GM18907 (cell line): ENCODE measurements at regions not wholly inside any gene's neighbourhood (a gene's known extent, or its start where the extent isn't known, plus 50 kb on each side); places are given as distances from the start of the nearest gene placed in this dataset.
A peak's percentile ranks its signal among the peaks of the same experiment; 100 is the strongest.

ENCODE experiments used
- ATAC-seq: cut with Tn5 transposase; IDR thresholded peaks from one replicate; pipeline ENCODE4 v1.9.1; 2021; ENCODE audit warnings: mild to moderate bottlenecking, moderate library complexity; ENCODE audit not compliant: unreplicated experiment

DNA sequence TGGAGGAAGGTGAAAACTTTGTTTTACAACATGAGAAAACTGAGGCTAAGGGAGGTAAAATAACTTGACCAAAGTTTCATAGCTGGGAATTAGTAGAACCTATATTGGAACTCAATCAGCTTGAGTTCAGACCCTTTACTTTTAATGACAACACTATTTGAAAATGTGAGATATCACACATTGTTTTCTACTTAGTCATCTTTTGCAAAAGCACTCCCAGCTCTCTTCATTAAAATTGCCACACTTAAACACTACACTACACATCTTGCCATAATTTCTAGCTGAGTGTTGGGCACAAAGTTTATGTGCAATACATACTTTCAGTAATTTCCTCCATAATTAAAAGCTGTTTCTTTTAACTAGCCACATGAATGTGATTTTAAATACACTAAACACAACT, 230.4 kb upstream of the DCBLD2 start:
- ATAC-seq = no peak

DNA sequence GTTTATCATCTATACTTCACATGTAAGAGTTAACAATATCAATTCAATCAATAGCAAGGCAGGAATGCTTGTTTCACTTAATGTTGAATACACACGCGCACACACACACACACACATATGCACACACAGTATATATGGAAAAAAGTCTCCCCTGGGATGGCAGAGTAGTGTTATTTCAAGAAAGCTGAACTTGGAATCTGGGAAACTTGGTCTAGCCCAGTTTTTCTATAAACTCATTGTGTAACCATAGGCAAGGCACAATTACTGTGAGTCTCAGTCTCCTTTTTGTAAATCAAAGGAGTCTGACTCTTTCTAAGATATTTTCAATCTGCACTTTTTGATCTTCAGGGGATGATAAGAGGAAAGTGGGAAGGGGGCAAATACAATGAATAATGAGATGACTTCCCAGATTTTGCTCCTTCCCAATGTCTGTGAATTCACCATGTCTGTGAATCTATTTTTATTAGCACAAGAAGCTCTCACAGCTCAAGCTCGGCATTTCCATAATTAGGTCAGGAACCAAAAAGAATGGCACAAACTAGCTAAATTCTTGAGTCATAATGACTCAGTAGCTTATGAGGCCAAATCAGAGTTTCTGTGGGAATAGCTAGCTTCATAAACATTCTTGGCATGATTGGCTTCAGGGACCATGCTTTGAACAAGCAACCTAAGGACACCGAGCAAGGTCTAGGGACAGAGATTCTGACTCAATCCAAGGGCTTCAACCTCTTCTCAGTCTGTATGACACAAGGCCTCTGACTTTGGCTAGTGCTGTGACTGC, 227.4 kb upstream of the DCBLD2 start:
- no peak for ATAC-seq

DNA sequence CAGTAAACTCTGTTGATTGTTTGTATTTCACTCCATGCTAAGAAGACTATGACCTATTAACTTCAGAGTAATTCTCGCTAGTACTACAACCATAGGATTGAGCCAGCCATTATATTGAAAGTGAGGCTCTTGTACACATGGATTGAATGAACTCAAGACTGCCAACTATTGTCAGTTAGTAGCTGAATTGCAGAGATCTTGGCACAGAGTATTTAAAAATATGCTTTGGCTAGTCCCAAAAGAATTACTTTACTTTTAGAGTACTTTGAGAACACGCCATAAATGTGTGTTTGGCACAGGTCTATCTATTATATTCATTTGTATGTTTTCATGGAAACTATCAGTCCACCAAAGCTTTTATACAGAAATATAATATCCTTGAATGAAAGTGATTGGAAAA, 226.7 kb upstream of the DCBLD2 start:
- no peak for ATAC-seq

DNA sequence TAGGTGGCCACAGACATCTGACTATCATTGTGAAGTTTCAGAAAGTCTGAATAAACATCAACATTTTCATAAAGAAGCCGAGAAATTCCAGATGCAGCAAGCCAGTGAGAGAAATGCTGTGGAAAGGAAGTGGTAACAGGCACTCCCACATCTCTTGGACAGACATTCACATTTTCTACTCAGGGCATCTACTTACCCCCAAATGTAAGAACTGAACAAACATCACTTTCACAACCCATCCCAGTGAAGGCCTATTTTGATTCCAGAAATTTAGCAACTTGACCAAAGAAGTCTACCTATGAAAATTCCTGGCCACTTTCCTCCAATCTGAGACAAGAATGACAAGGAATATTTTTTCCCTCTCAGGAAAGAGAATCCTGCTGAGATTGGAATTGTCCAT, 224.8 kb upstream of the DCBLD2 start:
- no peak for ATAC-seq

DNA sequence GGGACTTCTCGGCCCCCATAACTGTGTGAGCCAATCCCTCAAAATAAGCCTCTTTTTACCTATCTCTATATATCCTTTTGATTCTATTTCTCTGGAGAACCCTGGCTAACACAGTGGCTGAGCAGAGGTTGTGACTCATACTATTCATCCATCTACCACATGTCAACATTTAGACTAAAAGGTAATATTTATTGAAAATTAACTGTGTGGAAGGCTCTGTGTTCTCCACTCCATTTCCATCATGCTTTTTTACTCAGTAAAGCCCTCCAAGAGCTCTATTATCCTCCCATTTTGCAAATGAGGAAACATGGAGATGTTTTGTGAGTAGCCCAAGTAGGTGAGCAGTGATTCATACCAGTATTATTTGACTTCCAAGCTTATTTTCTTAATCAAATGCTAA, 217.9 kb upstream of the DCBLD2 start:
- no peak for ATAC-seq

DNA sequence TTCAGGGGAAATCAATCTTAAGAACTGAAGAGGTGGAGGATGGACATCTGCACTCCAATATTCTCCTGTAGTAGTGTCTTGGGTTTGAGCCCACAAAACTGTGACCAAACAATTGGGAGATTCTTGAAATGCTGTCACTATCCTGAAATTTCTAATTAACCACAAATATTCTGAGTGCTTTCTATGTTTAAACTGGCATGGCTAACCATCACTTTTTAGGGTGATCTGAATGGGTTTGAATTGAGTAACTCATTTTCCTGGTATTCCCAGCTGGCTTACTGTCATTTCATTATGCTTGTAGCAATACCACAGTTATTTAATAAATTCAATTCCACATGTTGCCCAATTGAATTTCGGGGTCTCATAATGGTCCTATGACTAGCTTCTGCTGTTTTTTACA, 216.9 kb upstream of the DCBLD2 start:
- no peak for ATAC-seq

DNA sequence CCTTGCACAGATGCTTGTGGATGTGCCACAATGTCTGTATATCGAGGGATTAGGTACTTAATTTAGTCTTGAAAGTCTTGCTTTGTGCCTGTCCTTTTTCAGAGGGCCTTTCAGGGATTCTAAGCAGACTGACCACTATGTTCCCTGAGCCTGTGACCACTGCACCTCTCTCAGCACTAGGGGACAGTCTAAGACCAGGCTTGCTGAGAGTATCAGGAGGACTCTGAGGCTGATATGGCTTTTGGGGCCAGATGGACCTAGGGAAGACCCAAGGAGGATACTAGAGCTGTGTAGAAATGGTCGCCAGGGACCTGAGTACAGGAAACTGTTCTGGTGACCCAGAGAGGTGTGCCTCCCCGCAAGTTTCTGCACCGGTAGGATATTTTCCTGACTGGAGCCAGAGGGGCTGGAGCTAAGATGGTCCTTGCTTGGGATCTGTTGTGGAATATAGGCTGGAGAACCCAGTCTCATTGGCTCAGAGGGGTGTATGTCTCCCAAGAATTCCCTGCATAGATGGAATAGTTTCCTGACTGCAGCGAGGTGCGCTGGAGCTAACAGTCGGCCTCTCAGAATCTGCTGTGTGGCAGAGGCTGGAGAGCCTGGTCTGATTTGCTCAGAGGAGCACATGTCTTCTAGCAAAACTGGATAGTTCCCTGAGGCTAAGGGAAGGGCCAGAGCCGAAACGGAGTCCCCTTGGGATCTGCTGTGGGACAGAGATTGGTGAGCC, 213.2 kb upstream of the DCBLD2 start:
- ATAC-seq = no peak

DNA sequence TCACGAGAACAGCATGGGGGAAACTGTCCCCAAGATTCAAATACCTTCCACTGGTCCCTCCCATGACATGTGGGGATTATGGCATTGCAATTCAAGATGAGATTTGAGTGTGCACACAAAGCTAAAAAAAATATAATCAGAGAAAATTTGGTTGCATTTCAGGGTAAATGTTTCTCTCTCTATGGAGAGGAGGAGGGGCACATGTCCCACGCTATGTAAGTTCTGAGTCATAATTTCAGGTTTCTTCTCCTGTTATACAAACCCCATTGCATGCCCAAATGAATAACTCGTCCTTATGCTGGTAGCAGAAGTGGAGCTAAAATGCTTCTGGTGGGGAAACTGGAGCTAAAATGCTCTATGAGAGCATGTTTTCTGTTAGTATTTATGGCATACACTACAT, 209.7 kb upstream of the DCBLD2 start:
- ATAC-seq = no peak

DNA sequence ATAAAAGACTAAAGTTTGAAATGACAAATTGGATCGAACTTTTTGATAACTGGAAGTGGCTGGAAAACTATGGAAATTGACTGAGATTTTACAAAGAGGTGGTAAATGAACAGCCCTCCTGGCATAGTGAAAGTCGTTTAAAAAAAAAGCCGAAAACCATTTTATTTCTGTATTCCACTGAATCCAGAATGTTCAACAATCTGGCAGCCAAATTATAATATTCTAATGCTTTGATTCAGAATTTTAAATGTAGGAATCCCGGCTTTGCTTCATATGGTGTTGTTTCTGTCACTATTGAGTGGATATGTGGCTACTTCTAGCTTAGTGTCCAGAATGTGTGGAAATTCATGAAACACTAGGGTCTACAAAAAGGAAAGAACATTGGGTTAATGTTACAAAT, 208.9 kb upstream of the DCBLD2 start:
- no peak for ATAC-seq

DNA sequence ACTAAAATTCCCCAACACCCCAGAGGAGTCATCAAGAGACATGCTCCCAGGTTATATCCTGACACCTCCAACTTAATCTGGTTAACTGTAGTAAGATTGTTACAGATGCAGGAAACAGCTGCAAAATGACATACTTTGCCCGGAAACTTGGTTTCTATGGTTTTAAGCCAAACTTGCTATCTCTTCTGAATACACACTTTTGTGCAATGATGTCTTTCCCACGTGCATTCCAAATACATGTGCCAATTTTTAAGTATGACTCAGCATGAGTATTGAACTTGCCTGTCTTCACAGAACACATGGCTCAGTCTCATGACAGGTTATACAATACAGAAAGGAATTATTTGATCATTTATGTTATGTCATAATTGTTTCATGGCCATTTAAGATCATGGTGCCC, 207.0 kb upstream of the DCBLD2 start:
- ATAC-seq = no peak

DNA sequence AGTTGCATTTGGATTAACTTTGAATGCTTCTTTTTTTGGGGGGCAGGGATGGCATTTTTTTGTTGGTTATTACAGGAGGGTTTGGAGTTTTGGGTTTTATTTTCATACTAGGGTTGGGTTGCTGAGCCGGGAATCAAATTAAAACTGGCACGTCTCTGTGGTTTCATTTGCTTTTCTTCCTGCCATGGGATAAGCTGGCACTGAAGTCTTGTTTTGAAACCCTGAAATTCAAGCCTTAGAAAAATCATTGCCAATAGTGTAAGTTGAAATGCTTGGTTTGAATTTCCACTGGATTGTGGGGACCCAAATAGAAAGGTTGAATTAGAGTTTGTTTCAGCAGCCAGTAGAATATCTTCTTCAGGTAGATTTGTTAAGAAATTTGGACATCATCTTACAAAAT, 193.1 kb upstream of the DCBLD2 start:
- no peak for ATAC-seq

DNA sequence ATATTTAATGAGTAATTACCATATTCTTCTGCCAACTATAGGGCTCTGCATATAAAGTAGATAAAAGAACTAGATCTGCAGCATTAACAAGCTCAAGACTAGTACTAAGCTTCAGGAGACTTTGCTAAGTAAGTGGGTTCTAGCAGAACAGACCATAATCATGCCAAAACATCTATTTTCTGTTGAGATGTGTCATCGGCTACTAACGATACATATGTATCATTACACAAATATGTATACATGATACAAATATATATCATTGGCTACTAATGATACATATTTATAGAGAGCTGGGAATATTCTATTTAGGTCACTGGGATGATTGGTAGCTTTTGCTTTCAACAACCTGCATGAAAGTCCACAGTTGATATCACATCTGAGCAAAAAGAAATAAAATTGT, 185.8 kb upstream of the DCBLD2 start:
- no peak for ATAC-seq

DNA sequence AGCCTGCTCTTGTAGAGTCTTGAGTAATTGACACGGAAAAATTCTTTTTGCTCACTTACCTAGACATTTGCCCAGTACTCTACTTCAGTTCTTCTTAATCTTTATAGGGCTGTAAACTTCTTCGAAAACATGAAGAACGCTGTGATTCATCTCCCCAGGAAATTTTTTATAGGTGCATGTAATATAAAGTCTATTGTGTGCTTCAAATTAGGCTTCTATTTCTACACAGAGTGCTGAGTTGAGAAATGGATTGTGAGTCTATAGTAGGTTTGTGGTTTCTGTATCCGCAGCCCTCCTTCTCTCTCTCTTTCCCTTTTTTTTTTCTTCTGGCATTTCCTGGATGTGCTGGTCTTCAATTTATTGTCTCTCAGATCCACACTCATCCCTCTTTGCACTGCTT, 183.3 kb upstream of the DCBLD2 start:
- ATAC-seq = no peak

DNA sequence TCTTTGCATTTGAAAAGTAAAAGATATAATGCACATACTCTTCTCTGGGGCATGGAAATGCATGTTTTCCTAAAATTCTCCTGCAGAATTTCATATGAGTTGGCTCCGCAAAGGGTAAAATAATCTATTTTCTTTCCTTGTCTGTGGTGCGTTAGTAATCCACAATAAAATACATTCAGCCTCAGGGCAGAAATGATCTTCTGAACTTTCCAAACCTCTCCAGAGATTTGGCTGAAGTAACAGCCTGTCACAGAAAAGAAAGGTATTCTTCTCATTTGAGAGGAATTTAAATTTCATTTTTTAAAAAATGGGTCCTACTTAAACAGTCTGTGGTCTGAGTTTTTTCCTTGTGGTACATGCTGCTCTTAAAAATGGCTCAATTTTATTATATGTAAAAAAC, 182.7 kb upstream of the DCBLD2 start:
- no peak for ATAC-seq

DNA sequence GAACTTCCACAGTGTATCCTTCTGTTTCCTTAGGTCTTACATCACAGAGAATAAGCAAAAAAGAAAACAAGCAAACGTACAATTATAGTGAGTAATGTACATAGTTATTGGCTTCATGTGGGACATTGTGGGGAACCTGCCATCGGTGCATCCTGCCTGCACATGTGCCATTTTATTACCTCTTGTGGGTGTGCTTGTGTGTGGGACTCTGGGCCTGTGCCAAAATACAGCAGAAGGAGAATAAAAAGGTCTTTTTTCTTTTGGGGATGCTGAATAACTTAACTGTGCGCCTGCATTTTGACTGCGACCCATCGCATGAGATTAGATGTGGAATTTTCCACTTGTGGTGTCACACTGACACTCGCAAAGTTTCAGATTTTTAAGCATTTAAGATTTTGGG, 169.6 kb upstream of the DCBLD2 start:
- ATAC-seq = no peak

DNA sequence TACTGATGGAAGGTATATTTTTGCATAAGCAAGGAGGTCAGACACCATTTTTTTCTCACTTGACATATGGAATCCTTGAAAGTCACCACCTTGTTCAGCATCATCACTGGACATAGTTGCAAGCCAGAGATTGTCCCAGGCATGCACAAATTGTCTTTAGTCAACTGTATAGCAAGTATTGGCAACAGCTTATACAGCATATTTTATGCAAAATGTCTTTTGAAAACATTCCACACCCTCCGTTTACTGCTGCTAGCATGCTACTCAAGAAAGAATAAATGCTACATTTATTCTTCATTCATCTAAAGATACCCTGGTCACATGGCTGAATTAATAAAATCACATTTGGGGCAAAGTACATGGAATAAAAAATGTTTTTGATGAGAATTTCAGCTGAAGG, 168.5 kb upstream of the DCBLD2 start:
- no peak for ATAC-seq

DNA sequence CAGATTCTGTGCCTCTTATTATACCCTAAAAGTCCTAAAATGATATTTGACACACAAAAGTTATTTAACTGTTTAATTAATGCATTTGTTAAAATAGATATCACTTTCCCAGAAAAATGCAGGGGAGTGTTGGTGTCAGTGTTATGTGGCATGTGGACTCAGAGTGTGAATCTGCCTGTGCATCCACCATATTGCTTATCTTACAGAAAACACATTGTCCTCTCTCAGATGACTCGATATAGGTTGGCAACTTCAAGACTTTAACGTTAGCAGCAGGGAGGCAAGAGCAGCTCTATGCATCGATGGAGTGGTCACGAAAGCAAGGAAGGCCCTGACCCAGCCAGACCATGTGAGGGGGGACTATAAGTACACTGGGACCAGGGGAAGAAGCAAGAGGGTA, 165.4 kb upstream of the DCBLD2 start:
- no peak for ATAC-seq

DNA sequence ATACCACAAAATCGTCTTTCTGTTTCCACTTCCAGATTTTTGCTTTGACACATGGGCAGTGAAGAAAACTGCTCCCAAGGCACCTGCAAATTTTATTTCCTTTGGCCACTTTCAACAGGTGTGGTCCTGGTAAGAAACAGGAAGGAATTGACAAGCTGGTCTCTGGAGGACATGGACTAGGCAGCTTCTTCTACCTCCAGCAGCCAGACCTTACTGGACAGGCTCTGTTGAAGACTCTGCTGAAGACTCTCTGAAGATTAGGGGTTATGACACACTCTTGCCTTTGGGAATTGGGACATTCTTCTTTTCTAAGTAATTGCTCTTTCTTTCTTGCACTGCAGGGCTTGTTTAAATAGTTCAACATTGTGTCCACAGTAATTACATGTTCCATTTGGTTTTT, 147.7 kb upstream of the DCBLD2 start:
- ATAC-seq = no peak

DNA sequence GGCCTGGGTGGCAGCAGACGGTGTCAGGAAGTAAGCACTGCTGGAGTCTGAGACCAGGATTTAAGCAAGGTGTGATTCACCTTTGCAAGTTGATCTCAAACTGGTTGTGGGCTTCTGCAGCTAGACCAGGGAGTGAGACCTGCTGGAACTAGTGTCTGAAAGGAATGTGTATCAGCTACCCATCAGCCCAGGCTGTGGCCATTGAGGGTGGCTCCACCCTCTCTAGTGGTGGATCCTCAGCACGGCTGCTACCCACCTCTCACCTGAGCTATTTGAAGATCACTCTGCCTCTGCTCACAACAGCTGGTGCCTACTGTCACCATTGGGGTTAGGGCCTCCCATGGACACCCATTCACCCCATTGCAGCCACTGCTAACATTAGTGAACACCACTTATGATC, 140.3 kb upstream of the DCBLD2 start:
- no peak for ATAC-seq

DNA sequence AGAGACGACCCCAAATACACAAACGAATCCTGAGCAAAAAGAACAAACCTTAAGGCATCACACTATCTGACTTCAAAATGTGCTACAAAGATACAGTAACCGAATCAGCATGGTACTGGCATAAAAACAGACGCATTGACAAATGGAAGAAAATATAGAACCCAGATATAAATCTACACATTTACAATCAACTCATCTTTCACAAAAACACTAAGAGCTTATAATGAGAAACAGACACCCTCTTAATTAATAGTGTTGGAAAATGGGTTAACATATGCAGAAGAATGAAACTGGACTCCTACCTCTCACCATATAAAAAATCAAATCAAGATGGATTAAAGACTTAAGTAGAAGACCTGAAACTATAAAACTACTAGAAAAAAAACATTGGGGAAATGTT, 130.3 kb upstream of the DCBLD2 start:
- no peak for ATAC-seq

DNA sequence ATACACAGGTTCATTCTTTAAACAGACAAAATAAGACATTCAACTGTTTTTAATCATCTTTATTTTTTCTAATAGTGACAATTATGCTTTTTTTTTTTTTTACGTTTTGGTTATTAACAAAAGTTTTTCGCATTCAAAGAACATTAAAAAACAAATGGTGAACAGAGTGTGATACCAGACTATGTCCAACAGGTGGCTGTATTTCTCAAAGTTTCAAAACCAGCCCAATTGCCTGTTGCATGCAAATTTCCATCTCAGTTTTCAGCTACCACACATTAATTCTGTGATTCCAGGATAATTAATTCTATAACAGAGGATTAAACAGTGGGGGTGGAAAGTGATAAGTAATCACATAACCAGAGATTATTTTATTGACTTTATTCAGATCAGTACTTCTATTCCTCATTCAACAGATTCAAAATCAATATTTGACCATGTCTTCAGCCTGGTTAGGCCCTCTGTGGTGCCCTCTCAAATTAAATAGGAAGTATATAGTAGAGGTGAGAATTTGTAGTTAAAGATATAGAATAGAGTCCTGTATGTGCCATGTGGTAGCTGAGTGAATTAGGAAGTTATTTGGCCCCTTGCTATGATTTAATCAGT, 122.2 kb upstream of the DCBLD2 start:
- ATAC-seq = peak; percentile 76

DNA sequence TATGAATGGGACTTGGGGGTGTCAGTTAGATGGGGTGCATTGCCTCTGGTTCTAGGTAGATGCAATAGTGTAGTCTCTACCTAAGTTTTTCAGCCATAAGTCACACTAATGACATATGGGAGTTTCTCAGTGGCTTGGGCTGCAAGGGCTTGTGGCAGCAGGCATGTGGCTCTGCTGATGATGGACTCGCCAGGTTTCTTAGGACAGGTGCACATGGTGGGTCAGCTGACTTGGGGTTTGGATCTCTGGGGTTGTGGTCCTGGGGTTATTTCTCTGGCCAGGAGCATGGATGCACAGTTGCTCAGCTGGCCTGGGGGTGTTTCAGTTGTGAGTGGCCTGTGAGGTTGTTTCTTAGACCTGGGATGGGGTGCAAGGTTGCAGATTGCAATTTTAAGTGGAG, 120.0 kb upstream of the DCBLD2 start:
- ATAC-seq = no peak
